Left renal cortex interstitium (tissue), 4 donors: ENCODE measurements at regions not wholly inside any gene's neighbourhood (a gene's known extent, or its start where the extent isn't known, plus 50 kb on each side); places are given as distances from the start of the nearest gene placed in this dataset.

Experiments used
- DNase-seq, 4 donors: peaks; one replicate each; pipeline ENCODE4 v3.0.0-alpha.2; 2013; ENCODE audit warnings: low read depth in 4 of 4, low spot score in 2 of 4, missing footprints in 1 of 4

- DNase-seq = no peak
These were observed 72.7 kb upstream of the GLS start for GRCh38 chr2:190807886-190808285.

DNA sequence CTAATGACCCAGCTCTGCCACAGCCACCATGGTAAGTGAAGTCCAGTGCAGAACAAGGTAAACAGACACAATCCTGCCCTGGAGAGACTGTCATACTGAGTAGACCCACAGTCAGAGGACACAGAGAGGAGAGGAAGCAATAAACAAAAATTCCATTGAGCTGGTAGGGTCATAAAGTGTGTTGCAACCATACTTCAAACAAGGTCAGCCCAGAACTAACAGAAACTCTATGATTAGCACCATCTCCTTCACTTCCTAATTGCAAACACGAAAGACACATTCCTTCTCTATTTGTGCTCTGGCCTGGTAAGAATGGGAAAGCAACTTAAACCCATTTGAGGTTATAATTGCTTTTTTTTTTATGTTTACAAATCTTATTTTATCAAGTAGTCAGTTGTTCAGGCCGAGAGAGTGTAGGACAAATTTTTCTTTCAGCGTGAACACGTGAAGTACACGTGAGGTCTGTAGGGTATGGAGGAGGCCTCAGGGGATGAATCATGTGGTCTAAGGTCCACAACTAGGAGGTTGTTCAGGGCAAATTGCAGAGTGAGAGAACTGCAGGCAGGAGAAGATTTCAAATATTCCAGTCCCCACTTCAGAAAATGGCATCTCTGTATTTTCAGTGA is 71.4 kb upstream of the GLS start:
- no peak for DNase-seq

DNA sequence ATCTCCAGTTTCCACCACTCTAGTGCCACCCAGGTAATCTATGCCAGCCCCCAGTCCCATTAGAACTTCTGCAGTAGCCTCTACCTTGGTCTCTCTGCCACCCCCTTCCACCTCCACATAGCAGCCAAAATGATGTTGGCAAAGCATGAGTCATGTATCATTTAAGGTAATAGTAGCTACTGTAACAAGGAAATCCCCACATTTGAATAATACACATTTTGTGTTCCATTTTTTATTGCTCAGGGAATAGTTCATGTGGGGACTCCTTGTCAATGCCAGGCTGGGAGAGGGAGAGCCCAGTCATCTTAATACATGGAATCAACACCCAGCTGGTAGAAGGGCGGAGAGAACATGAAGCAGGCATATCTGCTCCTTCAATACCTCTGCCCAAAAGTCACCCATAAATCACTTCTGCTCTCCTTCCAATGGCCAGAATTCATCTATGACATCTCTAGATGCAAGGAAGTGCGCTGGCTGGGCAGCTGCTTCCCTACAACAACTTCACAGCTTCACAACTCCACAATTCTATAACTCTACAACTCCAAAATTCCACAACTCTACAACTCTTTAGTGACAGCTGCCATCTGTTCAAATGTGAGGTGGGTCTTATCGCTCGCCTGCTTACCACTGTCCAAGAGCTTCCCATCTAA is 70.6 kb upstream of the GLS start:
- no peak for DNase-seq

GRCh38 chr2:190810981-190811587 is 69.5 kb upstream of the GLS start:
- no peak for DNase-seq

DNA sequence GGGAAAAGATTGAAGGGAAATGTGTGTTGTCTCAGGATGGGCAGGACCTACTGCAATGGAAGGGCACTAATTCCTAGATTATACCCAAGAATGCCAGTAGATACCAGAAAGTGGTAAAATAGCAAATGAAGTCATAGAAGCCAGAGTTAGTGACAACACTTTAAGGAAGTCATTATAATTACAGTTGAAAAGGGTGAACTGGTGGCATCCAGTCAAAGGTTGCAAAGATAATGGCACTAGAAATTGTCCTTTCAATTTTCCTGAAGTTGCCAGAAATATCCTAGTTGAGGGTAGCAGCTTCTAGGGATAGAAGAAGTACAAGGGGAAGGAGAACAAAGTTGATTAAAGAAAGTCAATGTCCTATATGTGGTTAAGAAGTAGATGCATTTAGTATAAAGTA is 68.8 kb upstream of the GLS start:
- DNase-seq = no peak

GRCh38 chr2:190812506-190813294 is 67.9 kb upstream of the GLS start:
- no peak for DNase-seq

GRCh38 chr2:190815226-190815625 is 65.4 kb upstream of the GLS start:
- DNase-seq = no peak

GRCh38 chr2:190817082-190817481 is 63.5 kb upstream of the GLS start:
- no peak for DNase-seq

DNA sequence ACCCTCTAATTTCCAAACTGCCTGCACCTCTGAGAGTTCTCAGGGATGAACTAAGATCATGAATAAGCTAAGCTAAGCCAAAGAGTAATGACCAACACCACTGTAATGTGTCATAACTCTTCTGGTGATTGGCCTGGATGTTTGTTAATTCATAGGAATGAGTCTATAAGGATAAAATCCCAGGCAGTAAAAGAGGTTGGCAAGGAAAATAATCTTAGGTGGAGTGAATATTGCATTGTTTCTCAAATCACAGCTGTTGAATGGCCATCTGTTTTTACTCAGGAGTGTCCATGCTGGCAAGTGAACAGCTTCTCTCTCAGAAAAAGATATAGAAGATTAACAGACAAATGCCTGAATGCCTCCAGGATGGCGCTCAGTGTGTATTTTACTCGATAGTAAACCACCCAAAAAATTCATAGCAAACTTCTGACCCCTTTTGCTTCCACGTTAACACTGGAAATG is 60.8 kb upstream of the GLS start:
- no peak for DNase-seq

DNA sequence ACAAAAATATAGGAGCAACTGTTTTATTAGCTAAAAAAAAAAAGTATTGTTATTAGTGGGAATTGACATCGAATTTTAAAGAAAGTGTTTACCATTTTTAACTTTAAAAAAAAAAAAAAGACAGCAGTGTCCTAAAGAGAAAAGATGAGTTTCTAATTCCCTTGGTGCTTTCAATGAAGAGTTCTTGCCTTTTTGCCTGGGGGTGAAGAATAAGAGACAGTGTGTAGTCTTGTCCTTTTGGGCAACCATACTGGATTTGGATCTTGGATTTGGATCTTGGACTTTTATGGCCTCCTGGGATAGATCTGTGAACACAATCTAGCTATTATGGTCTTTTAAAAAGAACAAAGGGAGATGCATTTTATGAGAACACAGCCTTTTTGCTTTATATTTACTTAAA is 60.2 kb upstream of the GLS start:
- DNase-seq = no peak

DNA sequence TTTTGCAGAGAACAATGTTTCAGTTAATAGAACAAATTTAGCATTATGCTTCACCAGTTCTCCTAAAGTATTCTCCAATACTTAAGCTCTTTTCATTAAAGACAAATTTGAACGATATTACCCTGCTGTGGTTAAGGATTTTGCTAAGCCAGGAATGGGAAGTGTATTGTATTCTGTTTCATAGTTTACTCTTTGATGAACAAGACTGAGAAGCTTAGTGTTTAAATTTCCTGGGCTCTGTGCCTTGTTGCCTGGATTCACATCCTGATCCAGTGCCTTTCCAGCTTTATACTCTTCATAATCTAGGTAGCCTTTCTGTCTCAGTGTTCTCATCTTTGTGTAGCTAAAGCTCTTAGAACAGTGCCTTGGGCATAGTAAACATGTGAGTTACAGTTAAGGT is 58.6 kb upstream of the GLS start:
- DNase-seq = no peak

GRCh38 chr2:190827720-190828119 is 52.9 kb upstream of the GLS start:
- DNase-seq = no peak

- DNase-seq = no peak
These were observed 51.0 kb upstream of the GLS start for GRCh38 chr2:190829642-190830041.
